ENCODE measurements at regions not wholly inside any gene's neighbourhood (a gene's known extent, or its start where the extent isn't known, plus 50 kb on each side); places are given as distances from the start of the nearest gene placed in this dataset.

GRCh38 chr18:60755134-60755533 is 382.6 kb upstream of the MC4R start:
- Histone ChIP-seq H3K9me3 (ENCODE audit: control insufficient read depth, insufficient read depth, low read depth, low read length) (no peaks in the 10 kb centered on the region), H3K9ac (ENCODE audit: insufficient read depth, low read length) (no peak overlapping the region), H2AFZ (ENCODE audit: low read length) (no peak overlapping the region), H3K79me2 (ENCODE audit: control insufficient read depth, insufficient read depth, low read length) (no peaks in the 10 kb centered on the region), H4K20me1 (ENCODE audit: control insufficient read depth, extremely low read depth, insufficient read depth, low read length) (no peaks in the 10 kb centered on the region), H3K4me1 (ENCODE audit: control insufficient read depth, extremely low read depth, insufficient read depth, low read length) (no peaks in the 10 kb centered on the region), H3K27ac (ENCODE audit: insufficient read depth, low read length) (no peak overlapping the region), H3K4me3 (replicated peaks in 1 of 4; ENCODE audit: control extremely low read depth in 1 of 4, insufficient read depth in 1 of 4, low read depth in 3 of 4, low read length in 4 of 4) (no peak overlapping the region), H3K36me3 (ENCODE audit: control insufficient read depth, insufficient read depth, low read length) (no peaks in the 10 kb centered on the region), H3K4me2 (ENCODE audit: extremely low read depth, insufficient read depth, low read length) (no peak overlapping the region), H3K27me3 (ENCODE audit: control insufficient read depth, insufficient read depth, low read length) (no peaks in the 10 kb centered on the region)
- TF ChIP-seq CTCF (conservative IDR thresholded peaks at IDR 0.05 in 1 of 2, IDR thresholded peaks at IDR 0.05 in 1 of 2; ENCODE audit: low read depth in 1 of 2, low read length in 2 of 2) (no peak), EZH2 (IDR thresholded peaks at IDR 0.05; ENCODE audit: low read length, missing control alignments) (no peak)
- DNase-seq (ENCODE audit: low read depth in 2 of 2) = no peak

GRCh38 chr18:60775978-60776377 is 403.4 kb upstream of the MC4R start:
- TF ChIP-seq CTCF (conservative IDR thresholded peaks at IDR 0.05 in 1 of 2, IDR thresholded peaks at IDR 0.05 in 1 of 2; ENCODE audit: low read depth in 1 of 2, low read length in 2 of 2) (no peak), EZH2 (IDR thresholded peaks at IDR 0.05; ENCODE audit: low read length, missing control alignments) (no peak)
- H3K27ac ChIP-seq (ENCODE audit: insufficient read depth, low read length) = no peak overlapping the region
- H3K9ac ChIP-seq (ENCODE audit: insufficient read depth, low read length) = no peak overlapping the region
- no peaks in the 10 kb centered on the region for H3K79me2 ChIP-seq (ENCODE audit: control insufficient read depth, insufficient read depth, low read length)
- H3K36me3 ChIP-seq (ENCODE audit: control insufficient read depth, insufficient read depth, low read length) = no peaks in the 10 kb centered on the region
- H3K4me1 ChIP-seq (ENCODE audit: control insufficient read depth, extremely low read depth, insufficient read depth, low read length) = no peaks in the 10 kb centered on the region
- H3K4me2 ChIP-seq (ENCODE audit: extremely low read depth, insufficient read depth, low read length) = no peak overlapping the region
- H4K20me1 ChIP-seq (ENCODE audit: control insufficient read depth, extremely low read depth, insufficient read depth, low read length) = no peaks in the 10 kb centered on the region
- H2AFZ ChIP-seq (ENCODE audit: low read length) = no peak overlapping the region
- no peaks in the 10 kb centered on the region for H3K27me3 ChIP-seq (ENCODE audit: control insufficient read depth, insufficient read depth, low read length)
- no peak for DNase-seq (ENCODE audit: low read depth in 2 of 2)
- no peaks in the 10 kb centered on the region for H3K9me3 ChIP-seq (ENCODE audit: control insufficient read depth, insufficient read depth, low read depth, low read length)
- H3K4me3 ChIP-seq (replicated peaks in 1 of 4; ENCODE audit: control extremely low read depth in 1 of 4, insufficient read depth in 1 of 4, low read depth in 3 of 4, low read length in 4 of 4) = no peak overlapping the region

GRCh38 chr18:60784161-60784560 is 411.6 kb upstream of the MC4R start:
- TF ChIP-seq EZH2 (IDR thresholded peaks at IDR 0.05; ENCODE audit: low read length, missing control alignments) (no peak), CTCF (conservative IDR thresholded peaks at IDR 0.05 in 1 of 2, IDR thresholded peaks at IDR 0.05 in 1 of 2; ENCODE audit: low read depth in 1 of 2, low read length in 2 of 2) (no peak)
- Histone ChIP-seq H3K27me3 (ENCODE audit: control insufficient read depth, insufficient read depth, low read length) (no peaks in the 10 kb centered on the region), H3K9ac (ENCODE audit: insufficient read depth, low read length) (no peak overlapping the region), H3K9me3 (ENCODE audit: control insufficient read depth, insufficient read depth, low read depth, low read length) (no peaks in the 10 kb centered on the region), H3K4me2 (ENCODE audit: extremely low read depth, insufficient read depth, low read length) (no peak overlapping the region), H4K20me1 (ENCODE audit: control insufficient read depth, extremely low read depth, insufficient read depth, low read length) (no peaks in the 10 kb centered on the region), H3K36me3 (ENCODE audit: control insufficient read depth, insufficient read depth, low read length) (no peaks in the 10 kb centered on the region), H2AFZ (ENCODE audit: low read length) (no peak overlapping the region), H3K4me1 (ENCODE audit: control insufficient read depth, extremely low read depth, insufficient read depth, low read length) (no peaks in the 10 kb centered on the region), H3K27ac (ENCODE audit: insufficient read depth, low read length) (no peak overlapping the region), H3K4me3 (replicated peaks in 1 of 4; ENCODE audit: control extremely low read depth in 1 of 4, insufficient read depth in 1 of 4, low read depth in 3 of 4, low read length in 4 of 4) (no peak overlapping the region), H3K79me2 (ENCODE audit: control insufficient read depth, insufficient read depth, low read length) (no peaks in the 10 kb centered on the region)
- DNase-seq (ENCODE audit: low read depth in 2 of 2) = no peak

All from fibroblast of lung (primary cell).